ENCODE measurements at regions not wholly inside any gene's neighbourhood (a gene's known extent, or its start where the extent isn't known, plus 50 kb on each side); places are given as distances from the start of the nearest gene placed in this dataset.
A peak's percentile ranks its signal among the peaks of the same experiment; 100 is the strongest.

- H3K9me3 ChIP-seq: no peaks in the 10 kb centered on the region
- H3K4me1 ChIP-seq (ENCODE audit: low read depth): no peaks in the 10 kb centered on the region
- H3K36me3 ChIP-seq (ENCODE audit: low read depth): no peaks in the 10 kb centered on the region
- no peak for DNase-seq
- TF ChIP-seq, protein P1, sequence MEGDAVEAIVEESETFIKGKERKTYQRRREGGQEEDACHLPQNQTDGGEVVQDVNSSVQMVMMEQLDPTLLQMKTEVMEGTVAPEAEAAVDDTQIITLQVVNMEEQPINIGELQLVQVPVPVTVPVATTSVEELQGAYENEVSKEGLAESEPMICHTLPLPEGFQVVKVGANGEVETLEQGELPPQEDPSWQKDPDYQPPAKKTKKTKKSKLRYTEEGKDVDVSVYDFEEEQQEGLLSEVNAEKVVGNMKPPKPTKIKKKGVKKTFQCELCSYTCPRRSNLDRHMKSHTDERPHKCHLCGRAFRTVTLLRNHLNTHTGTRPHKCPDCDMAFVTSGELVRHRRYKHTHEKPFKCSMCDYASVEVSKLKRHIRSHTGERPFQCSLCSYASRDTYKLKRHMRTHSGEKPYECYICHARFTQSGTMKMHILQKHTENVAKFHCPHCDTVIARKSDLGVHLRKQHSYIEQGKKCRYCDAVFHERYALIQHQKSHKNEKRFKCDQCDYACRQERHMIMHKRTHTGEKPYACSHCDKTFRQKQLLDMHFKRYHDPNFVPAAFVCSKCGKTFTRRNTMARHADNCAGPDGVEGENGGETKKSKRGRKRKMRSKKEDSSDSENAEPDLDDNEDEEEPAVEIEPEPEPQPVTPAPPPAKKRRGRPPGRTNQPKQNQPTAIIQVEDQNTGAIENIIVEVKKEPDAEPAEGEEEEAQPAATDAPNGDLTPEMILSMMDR (IDR thresholded peaks at IDR 0.05): no peak
- ATAC-seq: no peak
- H3K4me3 ChIP-seq: no peak overlapping the region
- intact Hi-C loops (cut with DNase I, micrococcal nuclease): no loop called here
Observed at GRCh38 chr5:125038477-125038876, 292.0 kb upstream of the ZNF608 start.

DNA sequence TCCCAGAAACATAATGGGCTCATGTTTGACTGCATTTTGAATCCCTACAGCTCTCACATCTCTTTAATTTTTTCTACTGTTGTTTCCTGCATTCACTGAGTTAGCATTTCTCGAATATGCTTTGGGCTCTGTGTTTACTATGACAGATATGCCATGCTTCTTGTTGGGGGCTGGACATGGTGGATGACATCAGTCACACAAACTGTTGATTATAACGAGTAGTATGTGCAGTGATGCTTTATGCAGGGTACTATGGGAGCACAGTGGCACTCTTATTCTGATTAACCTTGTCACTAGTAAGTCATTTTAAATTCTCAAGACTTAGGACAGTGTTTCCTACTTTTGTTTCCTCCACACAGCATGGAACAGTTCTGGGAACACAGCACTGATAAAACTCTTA lies 295.4 kb upstream of the ZNF608 start:
- H3K9me3 ChIP-seq: no peaks in the 10 kb centered on the region
- ATAC-seq: no peak
- no peaks in the 10 kb centered on the region for H3K4me1 ChIP-seq (ENCODE audit: low read depth)
- intact Hi-C loops (cut with DNase I, micrococcal nuclease): no loop called here
- no peak for DNase-seq
- H3K36me3 ChIP-seq (ENCODE audit: low read depth): no peaks in the 10 kb centered on the region
- TF ChIP-seq, protein P1 (IDR thresholded peaks at IDR 0.05): no peak
- no peak overlapping the region for H3K4me3 ChIP-seq

- no peak for ATAC-seq
- DNase-seq: no peak
- intact Hi-C loops (cut with DNase I, micrococcal nuclease): no loop called here
- no peaks in the 10 kb centered on the region for H3K4me1 ChIP-seq (ENCODE audit: low read depth)
- no peaks in the 10 kb centered on the region for H3K9me3 ChIP-seq
- H3K36me3 ChIP-seq (ENCODE audit: low read depth): no peaks in the 10 kb centered on the region
- TF ChIP-seq, protein P1 (IDR thresholded peaks at IDR 0.05): no peak
- H3K4me3 ChIP-seq: no peak overlapping the region
Observed at GRCh38 chr5:125042261-125042890, 295.9 kb upstream of the ZNF608 start.

DNA sequence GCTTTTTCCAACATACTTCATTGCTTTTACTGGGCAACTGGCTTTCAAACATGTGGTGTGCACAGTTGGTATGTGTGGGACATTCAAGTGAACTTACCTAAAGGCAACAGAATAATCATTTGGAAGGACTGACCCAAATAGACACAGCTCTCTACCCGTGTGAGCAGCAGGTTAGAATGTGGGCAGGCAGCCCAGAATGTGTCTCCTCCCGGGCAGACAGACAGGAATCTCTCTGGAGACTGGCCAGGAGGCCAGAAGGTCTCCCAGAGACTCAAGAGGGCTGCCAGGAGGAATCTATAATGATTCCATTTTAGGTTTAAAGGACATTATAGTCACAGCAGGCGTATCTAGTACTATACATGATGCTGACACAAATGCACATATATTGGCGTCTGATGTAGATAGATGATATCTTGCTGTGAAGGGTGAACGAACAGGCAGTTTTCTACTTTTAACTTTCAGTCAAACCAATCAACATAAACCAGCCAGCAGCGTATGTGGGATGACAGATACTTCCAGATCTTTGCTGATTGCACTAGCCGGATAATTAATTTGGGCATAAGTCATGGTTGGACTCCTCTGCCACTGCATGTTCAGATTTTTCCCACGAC lies 297.4 kb upstream of the ZNF608 start:
- ATAC-seq: no peak
- Histone ChIP-seq H3K4me3 (no peak overlapping the region), H3K9me3 (no peaks in the 10 kb centered on the region), H3K36me3 (ENCODE audit: low read depth) (no peaks in the 10 kb centered on the region), H3K4me1 (ENCODE audit: low read depth) (no peaks in the 10 kb centered on the region)
- TF ChIP-seq, protein P1 (IDR thresholded peaks at IDR 0.05): no peak
- intact Hi-C loops (cut with DNase I, micrococcal nuclease): no loop called here
- DNase-seq: peak in 2 of 3 donors; percentile 34 to 36

GRCh38 chr5:125044491-125045282 lies 298.2 kb upstream of the ZNF608 start:
- no peak for ATAC-seq
- DNase-seq: no peak

More at GRCh38 chr5:125044491-125045282, 298.2 kb upstream of the ZNF608 start:
- intact Hi-C loops (cut with DNase I, micrococcal nuclease): no loop called here
- Histone ChIP-seq H3K4me1 (ENCODE audit: low read depth) (no peaks in the 10 kb centered on the region), H3K9me3 (no peaks in the 10 kb centered on the region), H3K4me3 (no peak overlapping the region), H3K36me3 (ENCODE audit: low read depth) (no peaks in the 10 kb centered on the region)
- TF ChIP-seq, protein P1 (IDR thresholded peaks at IDR 0.05): no peak

Measured in mucosa of descending colon (tissue), 3 donors.